Prostate gland (tissue), 2 donors: ENCODE measurements at regions not wholly inside any gene's neighbourhood (a gene's known extent, or its start where the extent isn't known, plus 50 kb on each side); places are given as distances from the start of the nearest gene placed in this dataset.
A peak's percentile ranks its signal among the peaks of the same experiment; 100 is the strongest.

Source experiments
- DNase-seq: peaks from one replicate; pipeline ENCODE4 v3.0.0-alpha.2; 2019; ENCODE audit warnings: low spot score
- H3K27ac ChIP-seq, 2 donors: fragments of 200-600 bp; sonication (generic); 2 replicates each; pipeline ENCODE4 v1.5.1; 2017 to 2019
- H3K27me3 ChIP-seq: fragments of 200-600 bp; sonication (generic); replicated peaks from 2 replicates; pipeline ENCODE4 v1.5.1; 2019; ENCODE audit not compliant: insufficient read depth
- H3K36me3 ChIP-seq, 2 donors: fragments of 200-600 bp; sonication (generic); 1 replicate in 1 of 2; 2 replicates in 1 of 2; pipeline versions ENCODE4 v1.5.1 to v1.8.1; 2017 to 2019
- H3K4me1 ChIP-seq: fragments of 200-600 bp; sonication (generic); replicated peaks from 2 replicates; pipeline ENCODE4 v1.5.1; 2019
- H3K4me3 ChIP-seq, 2 donors: fragments of 200-600 bp; sonication (generic); 2 replicates each; pipeline ENCODE4 v1.5.1; 2017 to 2019
- H3K9me3 ChIP-seq: fragments of 200-600 bp; sonication (generic); 2 replicates; pipeline ENCODE4 v1.5.1; 2017
- POLR2A ChIP-seq: fragments of 450-650 bp; IDR thresholded peaks from one replicate; pipeline ENCODE4 v1.6.1; 2016; ENCODE audit warnings: antibody characterized with exemption, mild to moderate bottlenecking
- POLR2AphosphoS5 ChIP-seq: sonication (generic); formaldehyde crosslinking; IDR thresholded peaks from one replicate; pipeline ENCODE4 v1.6.1; 2017; ENCODE audit warnings: antibody characterized with exemption
- WGBS: methylation state at CpG from one replicate; pipeline ENCODE4 v1.1.5; 2018; 5-methylcytosine and 5-hydroxymethylcytosine counted together
- intact Hi-C: fragments of 100-400 bp; cut with DNase I; formaldehyde crosslinking; loops from one replicate; pipeline ENCODE4 v1.14.2; 2022
- TF ChIP-seq, protein P1 (sequence below), 4 experiments: fragments of 200-600 bp in 2 of 4; fragments of 450-650 bp in 2 of 4; sonication (generic) in 2 of 4; IDR thresholded peaks; 1 replicate in 3 of 4; 2 replicates in 1 of 4; pipeline ENCODE4 v1.5.1; 2016 to 2019; ENCODE audit warnings: antibody characterized with exemption in 4 of 4, mild to moderate bottlenecking in 2 of 4, moderate library complexity in 2 of 4

DNA sequence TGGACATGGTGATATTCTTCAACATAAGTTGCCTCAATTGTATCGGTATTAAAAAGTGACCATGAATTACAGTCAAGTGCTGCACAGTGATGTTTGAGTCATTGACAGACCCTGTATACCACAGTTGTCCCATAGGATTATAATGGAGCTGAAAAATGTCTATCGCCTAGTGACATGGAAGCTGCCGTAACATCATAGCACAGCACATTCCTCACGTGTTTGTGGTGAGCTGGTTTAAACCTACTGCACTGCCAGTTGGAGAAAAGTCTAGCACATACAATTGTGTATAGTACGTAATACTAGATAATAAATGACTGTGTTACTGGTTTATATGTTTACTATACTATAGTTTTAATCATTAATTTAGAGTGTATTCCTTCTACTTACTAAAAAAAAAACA, 150.2 kb downstream of the CDH26 start:
- no peaks in the 10 kb centered on the region for H3K4me1 ChIP-seq
- no peak overlapping the region for H3K4me3 ChIP-seq
- DNase-seq, result no peak
- no peaks in the 10 kb centered on the region for H3K36me3 ChIP-seq
- TF ChIP-seq POLR2A (no peak), POLR2AphosphoS5 (no peak)
- TF ChIP-seq, protein P1, sequence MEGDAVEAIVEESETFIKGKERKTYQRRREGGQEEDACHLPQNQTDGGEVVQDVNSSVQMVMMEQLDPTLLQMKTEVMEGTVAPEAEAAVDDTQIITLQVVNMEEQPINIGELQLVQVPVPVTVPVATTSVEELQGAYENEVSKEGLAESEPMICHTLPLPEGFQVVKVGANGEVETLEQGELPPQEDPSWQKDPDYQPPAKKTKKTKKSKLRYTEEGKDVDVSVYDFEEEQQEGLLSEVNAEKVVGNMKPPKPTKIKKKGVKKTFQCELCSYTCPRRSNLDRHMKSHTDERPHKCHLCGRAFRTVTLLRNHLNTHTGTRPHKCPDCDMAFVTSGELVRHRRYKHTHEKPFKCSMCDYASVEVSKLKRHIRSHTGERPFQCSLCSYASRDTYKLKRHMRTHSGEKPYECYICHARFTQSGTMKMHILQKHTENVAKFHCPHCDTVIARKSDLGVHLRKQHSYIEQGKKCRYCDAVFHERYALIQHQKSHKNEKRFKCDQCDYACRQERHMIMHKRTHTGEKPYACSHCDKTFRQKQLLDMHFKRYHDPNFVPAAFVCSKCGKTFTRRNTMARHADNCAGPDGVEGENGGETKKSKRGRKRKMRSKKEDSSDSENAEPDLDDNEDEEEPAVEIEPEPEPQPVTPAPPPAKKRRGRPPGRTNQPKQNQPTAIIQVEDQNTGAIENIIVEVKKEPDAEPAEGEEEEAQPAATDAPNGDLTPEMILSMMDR (IDR thresholded peaks at IDR 0.05), result no peak
- no peaks in the 10 kb centered on the region for H3K27me3 ChIP-seq
- no peak overlapping the region for H3K27ac ChIP-seq
- no peaks in the 10 kb centered on the region for H3K9me3 ChIP-seq
- WGBS, result 63% methylated on average over 5 of the region's 5 CpGs
- intact Hi-C loops, result no loop called here

DNA sequence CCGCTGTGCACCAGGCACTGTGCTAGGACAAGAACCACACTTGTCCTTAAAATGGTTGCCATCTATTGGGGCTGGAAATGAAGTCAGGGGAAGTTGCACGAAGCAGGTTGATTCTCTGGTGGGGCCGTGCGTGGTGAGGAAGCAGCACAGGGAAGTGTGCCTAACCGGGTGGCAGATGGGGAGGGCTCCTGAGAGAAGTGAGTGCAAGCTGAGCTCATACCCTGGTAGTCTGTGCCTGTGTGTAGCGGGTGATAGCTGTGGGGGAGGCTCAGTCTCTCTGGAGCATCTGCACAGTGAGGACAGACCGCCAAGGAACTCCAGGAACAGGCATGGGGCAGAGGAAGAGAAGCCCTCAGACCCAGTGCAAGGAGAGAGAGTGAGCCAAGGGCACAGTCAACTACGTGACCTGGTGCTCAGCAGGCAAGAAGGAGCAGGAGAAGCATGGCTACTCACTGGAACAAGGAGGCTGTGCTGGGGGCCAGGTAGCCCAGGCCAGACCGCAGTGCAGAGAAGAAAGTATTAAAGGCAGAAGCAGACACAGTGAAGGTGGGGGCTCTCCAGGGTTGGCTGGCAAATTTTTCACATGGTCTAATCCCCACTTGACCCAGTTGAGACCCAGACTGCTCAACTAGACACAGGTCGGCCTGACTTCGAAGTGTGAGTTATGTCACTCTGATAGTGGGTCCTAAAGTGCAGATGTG, 155.0 kb downstream of the CDH26 start:
- DNase-seq, result no peak
- intact Hi-C loops, result no loop called here
- H3K27me3 ChIP-seq, result no peaks in the 10 kb centered on the region
- H3K4me3 ChIP-seq, result no peak overlapping the region
- no peak for TF ChIP-seq POLR2AphosphoS5
- TF ChIP-seq, protein P1 (IDR thresholded peaks at IDR 0.05), result no peak
- TF ChIP-seq POLR2A, result no peak
- no peak overlapping the region for H3K27ac ChIP-seq
- WGBS, result 88% methylated on average over 11 of the region's 11 CpGs
- no peaks in the 10 kb centered on the region for H3K9me3 ChIP-seq
- H3K4me1 ChIP-seq, result no peaks in the 10 kb centered on the region
- H3K36me3 ChIP-seq, result no peaks in the 10 kb centered on the region

DNA sequence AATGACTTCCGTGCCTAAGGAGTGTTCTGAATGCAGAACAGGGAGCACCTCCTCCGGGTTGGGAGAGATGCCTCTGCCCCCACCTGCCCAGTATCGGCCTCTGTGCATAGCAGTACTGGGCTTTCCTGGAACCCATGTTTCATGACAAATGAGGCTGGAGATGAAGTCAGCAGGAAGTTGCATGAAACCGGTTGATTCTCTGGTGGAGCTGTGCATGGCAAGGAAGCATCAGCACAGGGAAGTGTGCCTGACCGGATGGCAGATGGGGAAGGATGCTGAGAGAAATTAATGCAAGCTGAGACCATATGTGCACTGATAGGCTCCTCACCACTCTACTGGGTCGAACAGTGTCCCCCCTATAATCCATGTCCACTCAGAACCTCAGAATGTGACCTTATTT, 155.5 kb downstream of the CDH26 start:
- no peak for DNase-seq
- no peak overlapping the region for H3K4me3 ChIP-seq
- H3K27me3 ChIP-seq, result no peaks in the 10 kb centered on the region
- intact Hi-C loops, result no loop called here
- TF ChIP-seq POLR2A (no peak), POLR2AphosphoS5 (no peak)
- TF ChIP-seq, protein P1 (IDR thresholded peaks at IDR 0.05), result no peak
- 91% methylated on average over 6 of the region's 6 CpGs for WGBS
- H3K4me1 ChIP-seq, result no peaks in the 10 kb centered on the region
- no peak overlapping the region for H3K27ac ChIP-seq
- no peaks in the 10 kb centered on the region for H3K9me3 ChIP-seq
- no peaks in the 10 kb centered on the region for H3K36me3 ChIP-seq

DNA sequence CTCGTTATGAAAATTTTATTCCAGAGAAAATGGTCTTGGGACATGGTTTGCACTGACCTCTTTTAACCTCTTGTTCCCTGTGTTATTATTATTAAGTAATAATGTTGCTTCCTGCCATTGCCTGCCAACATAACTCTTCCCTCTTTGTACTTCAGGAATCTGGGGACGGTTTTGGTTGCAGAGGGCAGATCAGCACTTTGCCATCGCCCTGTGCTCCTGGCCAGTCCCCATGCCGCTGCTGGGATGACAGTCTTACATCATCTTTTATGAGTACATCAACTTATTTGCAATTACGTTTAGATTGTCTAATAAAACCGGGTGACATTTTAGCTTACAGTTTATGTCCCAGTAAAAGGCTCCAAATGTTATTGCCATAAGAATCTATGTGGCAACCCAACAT, 157.2 kb downstream of the CDH26 start:
- Histone ChIP-seq H3K27me3 (no peaks in the 10 kb centered on the region), H3K36me3 (no peaks in the 10 kb centered on the region), H3K4me1 (no peaks in the 10 kb centered on the region), H3K9me3 (no peaks in the 10 kb centered on the region), H3K4me3 (no peak overlapping the region), H3K27ac (peak overlapping the region in 1 of 2 donors; percentile 75)
- WGBS, result 10% methylated on average over 6 of the region's 6 CpGs
- peak; percentile 38 for DNase-seq
- intact Hi-C loops, result no loop called here
- peak; percentile 81 for TF ChIP-seq POLR2AphosphoS5
- TF ChIP-seq, protein P1 (IDR thresholded peaks at IDR 0.05), result no peak
